DND-41 (cell line): ENCODE measurements at regions not wholly inside any gene's neighbourhood (a gene's known extent, or its start where the extent isn't known, plus 50 kb on each side); places are given as distances from the start of the nearest gene placed in this dataset.

ENCODE experiments used
- CTCF ChIP-seq: IDR thresholded peaks from 2 replicates; pipeline ENCODE4 v1.5.1; 2012; ENCODE audit warnings: borderline replicate concordance, low read length, moderate library complexity, mild to moderate bottlenecking; ENCODE audit not compliant: poor library complexity, severe bottlenecking; ENCODE audit errors: extremely low read depth
- EZH2 ChIP-seq: IDR thresholded peaks from 3 replicates; pipeline ENCODE4 v1.6.1; 2012; ENCODE audit warnings: borderline replicate concordance, low read depth, mild to moderate bottlenecking, moderate library complexity, low read length, inconsistent platforms; ENCODE audit not compliant: severe bottlenecking

GRCh38 chr6:231779-232178 lies 60.5 kb upstream of the DUSP22 start:
- TF ChIP-seq CTCF (no peak), EZH2 (no peak)
